Right lobe of liver (tissue), 4 donors: ENCODE measurements at regions not wholly inside any gene's neighbourhood (a gene's known extent, or its start where the extent isn't known, plus 50 kb on each side); places are given as distances from the start of the nearest gene placed in this dataset.

ENCODE experiments used
- POLR2A ChIP-seq: fragments of 450-650 bp; IDR thresholded peaks from one replicate; pipeline ENCODE4 v1.6.1; 2017; ENCODE audit warnings: antibody characterized with exemption, mild to moderate bottlenecking
- TF ChIP-seq, protein P1 (sequence below), 4 donors: fragments of 200-600 bp in 3 of 4; fragments of 450-650 bp in 1 of 4; IDR thresholded peaks; one replicate each; pipeline versions ENCODE4 v1.5.1 to v1.8.0; 2016 to 2022; ENCODE audit warnings: antibody characterized with exemption in 4 of 4, mild to moderate bottlenecking in 2 of 4
- donor health status: DM: no; HTN: no; CAD: no.
- donor health status: DM: no; HTN: no; CAD: no.
- donor health status: DM: no; HTN: yes; CAD: no.

DNA sequence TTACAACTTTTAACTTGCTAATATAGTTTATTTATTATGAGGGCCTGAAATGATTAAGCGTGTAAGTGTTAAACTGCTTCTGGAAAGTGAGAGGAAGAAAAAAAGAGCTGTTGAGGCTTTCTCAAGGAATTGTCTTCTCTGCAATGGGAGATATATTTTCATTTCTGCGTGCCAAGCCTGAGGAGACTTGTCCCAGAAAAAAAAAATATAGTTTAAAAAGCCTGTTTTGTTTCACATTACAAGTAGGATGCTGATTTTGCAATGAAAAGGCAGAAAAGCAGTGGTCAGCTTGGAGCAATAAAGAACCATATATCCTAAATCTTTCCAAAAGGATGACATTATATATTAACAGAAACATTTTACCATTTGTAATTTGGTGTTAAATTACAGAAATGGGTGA lies 115.5 kb downstream of the GMNC start:
- TF ChIP-seq, protein P1, sequence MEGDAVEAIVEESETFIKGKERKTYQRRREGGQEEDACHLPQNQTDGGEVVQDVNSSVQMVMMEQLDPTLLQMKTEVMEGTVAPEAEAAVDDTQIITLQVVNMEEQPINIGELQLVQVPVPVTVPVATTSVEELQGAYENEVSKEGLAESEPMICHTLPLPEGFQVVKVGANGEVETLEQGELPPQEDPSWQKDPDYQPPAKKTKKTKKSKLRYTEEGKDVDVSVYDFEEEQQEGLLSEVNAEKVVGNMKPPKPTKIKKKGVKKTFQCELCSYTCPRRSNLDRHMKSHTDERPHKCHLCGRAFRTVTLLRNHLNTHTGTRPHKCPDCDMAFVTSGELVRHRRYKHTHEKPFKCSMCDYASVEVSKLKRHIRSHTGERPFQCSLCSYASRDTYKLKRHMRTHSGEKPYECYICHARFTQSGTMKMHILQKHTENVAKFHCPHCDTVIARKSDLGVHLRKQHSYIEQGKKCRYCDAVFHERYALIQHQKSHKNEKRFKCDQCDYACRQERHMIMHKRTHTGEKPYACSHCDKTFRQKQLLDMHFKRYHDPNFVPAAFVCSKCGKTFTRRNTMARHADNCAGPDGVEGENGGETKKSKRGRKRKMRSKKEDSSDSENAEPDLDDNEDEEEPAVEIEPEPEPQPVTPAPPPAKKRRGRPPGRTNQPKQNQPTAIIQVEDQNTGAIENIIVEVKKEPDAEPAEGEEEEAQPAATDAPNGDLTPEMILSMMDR (IDR thresholded peaks at IDR 0.05) = no peak
- TF ChIP-seq POLR2A = no peak
